ENCODE measurements at regions not wholly inside any gene's neighbourhood (a gene's known extent, or its start where the extent isn't known, plus 50 kb on each side); places are given as distances from the start of the nearest gene placed in this dataset.
A peak's percentile ranks its signal among the peaks of the same experiment; 100 is the strongest.
"Not testable (repeated sequence)": the region's sequence is repeated elsewhere in the genome, so short reads cannot be mapped to it uniquely, and the experiment has no call there.

DNA sequence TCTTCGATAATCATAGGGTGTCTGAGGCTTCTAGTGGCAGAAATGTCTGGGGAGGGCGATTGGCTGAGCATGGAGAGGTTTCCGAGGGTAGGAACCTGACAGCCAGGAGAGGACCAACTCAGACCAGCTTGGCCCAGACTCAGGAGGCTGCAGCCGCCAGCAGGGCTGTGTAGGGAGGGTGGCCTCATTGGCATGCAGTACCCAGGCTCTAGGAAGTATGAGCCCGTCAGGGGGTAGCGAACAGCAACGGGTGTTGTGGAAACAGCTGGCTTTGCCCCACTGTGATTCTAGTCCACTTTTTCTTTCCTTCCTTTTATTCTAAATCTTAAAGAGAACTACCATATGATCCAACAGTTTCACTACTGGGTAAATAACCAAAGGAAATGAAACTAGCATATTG, 103.3 kb downstream of the DIRAS3 start:
- DNase-seq = no peak

DNA sequence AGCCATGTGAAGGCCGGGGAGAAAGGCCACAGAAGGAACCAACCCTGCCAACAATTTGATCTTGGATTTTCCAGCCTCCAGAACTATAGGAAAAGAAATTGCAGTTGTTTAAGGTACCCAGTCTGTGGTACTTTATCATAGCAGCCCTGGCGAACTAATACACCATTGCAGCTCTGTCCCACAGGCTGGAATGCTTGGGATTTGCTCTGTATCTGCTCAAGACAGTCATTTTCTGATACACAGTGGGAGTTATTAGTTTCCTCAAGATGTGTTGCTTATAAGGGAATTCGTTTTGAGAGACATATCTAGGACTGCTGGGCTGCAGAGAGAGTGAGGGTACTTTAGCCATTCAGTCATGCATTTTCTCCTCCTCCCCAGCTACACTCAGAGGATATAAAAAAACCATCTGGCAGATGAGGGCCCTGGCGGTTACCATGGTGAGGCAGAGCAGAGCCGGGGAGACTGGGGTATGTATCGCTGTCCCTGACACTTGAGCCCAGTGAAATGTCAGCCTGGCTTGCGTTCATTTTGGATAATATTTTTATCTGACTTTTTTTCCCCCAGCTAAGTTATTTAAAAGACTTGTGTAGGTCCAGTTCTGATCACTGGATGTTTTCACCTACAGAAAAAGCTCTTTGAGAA, 104.6 kb downstream of the DIRAS3 start:
- peak; percentile 38 for DNase-seq

DNA sequence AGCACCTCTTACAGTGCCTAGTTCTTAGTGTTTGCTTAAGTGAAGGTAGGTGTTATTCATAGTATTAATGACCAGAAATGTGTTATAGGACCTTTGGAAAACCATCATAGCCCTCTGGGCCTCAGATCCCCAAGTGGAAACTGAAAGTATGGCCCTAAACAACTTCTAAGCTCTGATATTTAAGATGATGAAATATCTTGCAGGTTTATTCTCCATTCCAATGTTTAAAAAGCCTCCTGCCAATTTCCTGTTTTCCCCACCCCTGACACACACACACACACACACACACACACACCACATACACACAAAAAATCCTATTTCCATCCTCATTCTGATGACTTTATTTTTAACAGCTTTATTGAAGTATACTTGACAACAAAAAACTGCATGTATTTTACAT, 108.2 kb downstream of the DIRAS3 start:
- peak; percentile 49 for DNase-seq

DNA sequence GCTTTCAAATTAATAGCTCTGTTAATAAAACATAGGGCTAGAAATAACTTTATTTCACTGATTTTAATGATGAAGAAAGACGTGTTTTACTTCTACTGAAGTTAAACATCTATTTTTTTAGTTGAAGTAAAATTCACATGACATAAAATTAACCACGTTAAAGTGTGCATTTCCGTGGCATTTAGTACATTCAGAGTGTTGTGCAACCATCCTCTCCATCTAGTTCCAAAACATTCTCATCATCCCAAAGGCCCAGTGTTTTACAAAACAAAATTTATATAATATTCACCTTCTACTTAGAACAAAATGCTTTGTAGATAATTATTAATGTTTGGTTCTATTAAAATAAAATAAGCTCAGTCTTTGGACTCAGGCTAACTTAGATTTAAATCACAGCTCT, 108.5 kb upstream of the GNG12 start:
- DNase-seq = no peak

DNA sequence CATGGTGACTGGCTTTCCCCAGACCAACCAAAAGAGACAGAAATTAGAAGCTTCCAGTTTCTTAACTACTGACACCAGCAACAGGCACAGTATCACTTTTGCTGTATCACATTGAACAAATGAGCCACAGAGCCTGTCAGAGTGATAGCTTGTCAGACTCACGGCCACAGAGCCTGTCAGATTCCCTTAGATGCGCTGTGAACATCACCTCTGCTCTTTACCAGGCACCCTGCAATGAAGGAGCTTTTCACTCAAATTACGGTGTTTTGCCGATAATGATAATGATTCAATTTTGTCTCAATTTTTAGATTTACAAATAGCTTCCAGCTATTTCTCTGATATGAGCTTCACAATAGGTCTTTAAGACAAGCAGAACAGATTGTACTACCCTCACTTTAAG, 107.9 kb upstream of the GNG12 start:
- DNase-seq = no peak

DNA sequence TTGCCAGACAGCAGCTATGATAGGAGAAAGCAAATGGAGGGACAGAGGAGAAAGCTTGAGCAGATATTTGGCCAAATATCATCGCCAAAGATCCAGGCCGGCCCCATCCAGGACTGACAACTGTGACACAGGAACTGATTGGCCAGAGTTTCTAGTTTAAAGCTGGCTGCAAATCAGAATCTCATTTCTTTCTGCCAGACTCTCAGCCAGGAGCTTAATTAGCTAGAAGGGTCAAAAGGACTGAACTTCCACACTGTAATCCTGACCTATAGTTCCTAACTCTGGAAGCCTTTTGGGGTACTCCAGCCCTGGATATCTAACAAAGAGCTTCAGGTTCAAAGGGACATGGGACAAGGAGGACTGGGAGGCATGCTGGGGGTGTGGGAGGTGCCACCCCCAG, 106.7 kb upstream of the GNG12 start:
- no peak for DNase-seq

DNA sequence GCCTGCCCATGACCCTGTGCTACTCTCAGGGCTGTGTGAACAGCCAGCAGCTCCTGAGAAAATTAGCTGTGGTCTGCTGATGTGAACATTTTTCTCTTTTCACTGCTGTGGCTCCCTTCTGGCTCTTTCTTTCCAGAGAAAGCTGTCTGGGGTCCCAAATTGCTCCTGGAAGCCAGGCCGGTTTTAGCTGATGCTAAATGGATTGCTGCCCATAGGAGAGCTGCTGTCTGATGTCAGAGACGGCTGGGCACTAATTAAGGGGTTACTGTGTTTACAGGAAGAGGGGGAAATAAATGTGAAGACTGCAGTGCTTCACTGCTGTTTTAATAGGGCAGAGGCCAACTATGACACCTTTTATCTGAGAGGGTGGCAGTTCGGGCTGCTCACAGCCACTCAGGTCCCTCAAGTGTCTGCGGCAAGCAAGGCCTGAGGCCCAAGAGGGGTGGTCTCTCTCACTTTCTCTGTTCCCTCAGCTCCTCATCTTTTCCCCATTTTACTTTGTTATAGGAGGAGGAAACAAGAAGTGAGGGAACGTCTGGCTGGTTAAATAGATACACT, 106.0 kb upstream of the GNG12 start:
- no peak for DNase-seq

DNA sequence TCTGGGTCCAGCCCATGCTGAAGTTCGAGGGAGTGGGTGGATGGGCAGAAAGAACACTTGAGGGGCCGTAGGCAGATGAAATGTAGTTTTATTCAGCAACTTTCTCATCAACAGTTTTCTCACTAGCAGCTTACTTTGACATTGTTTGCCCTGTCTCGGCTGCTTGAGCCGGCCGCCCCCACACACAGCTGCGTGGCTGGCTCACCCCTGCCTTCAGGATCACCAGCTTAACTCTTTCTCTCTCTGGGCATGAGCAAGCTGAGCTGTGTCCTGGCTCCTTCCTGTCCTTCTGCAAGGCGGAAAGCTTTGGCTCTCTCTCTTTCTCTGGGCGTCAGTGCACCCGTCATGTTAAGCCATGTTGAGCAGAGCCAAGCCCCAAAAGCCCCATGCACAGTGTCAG, 104.4 kb upstream of the GNG12 start:
- DNase-seq = no peak

DNA sequence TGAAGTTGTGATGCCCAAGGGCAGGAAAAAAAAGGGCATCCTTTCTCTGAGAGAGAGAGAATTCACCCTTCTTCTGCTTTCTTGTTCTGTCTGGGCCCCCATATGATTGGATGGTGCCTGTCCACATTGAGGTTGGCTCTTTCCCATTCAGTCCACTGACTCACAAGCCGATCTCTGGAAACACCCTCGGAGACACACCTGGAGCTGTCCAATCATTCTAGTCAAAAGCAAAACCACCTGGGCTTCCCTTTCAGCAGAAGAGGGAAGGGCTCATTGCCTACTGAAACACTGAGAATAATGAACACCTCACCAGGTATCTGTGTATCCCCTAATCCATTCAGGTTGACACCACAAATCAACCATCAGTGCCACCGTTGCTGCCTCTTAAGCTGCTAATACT, 103.7 kb upstream of the GNG12 start:
- no peak for DNase-seq

DNA sequence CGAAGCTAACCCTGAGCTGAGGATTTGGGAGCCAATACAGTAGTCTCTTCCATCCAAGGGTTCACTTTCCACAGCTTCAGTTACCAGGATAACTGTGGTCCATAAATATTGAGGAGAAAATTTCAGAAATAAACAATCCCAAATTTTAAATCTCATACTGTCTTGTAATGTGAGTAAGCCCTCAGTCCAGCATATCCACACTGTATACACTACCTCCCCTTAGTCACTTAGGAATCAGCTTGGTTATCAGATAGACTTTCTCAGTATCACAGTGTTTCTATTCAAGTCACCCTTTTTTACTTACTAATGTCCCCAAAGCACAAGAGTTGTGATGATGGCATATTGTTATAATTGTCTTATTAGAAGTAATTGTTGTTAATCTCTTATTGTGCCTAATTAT, 102.3 kb upstream of the GNG12 start:
- DNase-seq = no peak

DNA sequence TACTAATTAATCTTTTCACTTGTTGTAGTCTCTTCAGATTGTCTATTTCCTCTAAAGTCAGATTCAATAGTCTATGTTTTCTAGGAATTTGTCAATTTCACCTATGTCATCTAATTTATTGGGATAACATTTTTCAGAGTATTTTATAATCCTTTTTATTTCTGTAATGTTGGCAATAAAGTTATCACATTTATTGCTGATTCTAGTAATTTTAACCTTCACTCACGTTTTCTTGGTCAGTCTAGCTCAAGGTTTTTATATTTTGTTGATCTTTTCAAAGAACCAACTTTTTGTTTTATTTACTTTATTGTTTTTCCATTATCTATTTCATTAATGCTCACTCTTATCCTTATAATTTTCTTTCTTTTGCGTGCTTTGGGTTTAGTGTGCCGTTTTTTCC, 97.9 kb upstream of the GNG12 start:
- DNase-seq = no peak

DNA sequence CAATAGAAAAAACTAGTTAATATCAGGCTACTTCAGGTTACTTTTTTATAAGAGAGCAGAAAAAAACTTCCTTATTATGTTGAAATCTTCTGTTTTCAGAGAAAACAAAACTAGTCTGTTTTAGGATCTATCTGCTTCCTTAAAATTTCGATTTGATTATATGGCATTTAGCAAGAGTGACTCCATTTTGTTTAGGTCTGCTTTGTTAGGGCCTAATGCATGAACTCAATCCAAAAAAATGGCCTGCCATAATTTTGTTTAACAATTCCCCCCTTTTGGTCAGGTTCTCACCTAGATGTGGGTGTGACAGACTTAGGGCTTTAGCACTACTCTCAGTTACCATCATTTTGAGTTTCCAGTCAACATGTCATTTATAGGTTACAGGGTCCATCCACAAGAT, 89.8 kb upstream of the GNG12 start:
- DNase-seq = no peak

DNA sequence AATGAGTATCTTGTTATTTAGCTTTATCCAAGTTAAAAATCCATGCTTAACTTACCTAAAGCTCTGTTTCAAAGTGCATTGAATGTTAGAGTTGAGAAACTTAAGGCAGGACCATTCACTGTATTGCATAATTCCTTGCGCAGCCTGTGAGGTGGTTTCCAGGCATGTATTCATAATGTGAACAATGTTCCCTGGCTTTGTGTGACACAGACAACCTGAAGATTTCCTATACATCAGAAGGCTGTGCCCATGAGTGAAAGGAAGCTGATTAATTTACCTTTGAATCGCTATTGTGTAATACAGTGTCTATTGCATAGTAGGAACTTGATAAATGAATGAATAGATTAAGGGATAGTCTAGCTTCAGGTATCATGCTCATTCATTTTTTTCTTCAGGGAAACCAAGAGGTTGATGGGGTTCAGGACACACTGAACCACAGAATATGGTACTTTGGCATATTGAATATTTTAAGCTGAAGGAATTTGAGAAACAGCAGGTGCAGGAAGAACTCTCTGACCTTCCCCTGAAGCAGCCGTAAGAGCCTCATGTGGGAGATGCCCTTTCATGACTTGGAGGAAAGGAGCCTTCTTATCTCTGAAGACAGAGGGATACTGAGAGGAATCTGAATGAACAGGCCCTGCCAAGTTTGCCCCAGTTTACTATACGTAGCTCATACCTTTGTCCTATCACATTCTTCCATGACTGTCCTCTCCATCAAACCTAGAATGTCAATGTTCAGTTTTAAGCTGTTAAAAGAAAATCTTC, 88.6 kb upstream of the GNG12 start:
- no peak for DNase-seq

DNA sequence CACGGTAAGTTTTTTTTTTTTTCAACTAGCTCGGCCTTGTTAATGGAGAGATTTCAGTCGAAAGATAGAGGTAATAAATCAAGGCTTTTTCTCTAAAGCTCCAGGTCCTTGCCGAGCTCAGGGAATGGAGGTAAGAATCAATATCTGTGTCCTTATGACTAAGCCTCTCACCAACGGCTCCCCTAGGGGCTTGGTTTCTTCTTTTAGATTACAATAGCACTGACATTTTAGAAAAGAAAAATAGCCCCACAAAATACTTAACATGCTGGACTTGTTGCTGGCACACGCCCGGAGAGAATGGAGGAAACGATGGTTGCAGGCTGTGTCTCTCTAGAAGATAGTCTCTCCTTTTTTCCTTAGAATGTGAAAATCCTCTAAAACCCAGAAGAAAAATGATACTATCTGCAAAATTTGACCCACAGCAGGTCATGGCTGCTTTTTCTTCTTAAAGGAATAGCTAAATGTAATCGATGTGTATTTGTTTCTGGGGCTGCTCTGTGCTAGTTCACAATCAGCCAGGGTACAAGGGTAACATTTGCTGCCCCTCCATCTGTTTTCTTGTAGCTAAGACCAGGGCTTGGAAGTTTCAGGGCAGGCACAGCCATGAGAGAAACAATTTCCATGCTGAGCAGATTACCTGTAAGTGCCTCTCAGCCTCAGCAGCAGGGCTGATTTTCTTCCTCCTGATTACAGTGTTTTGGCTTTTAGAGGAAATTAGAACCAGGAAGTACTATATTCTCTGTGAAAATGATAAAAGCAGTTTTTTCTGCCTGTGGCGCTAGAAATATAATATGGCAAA, 86.2 kb upstream of the GNG12 start:
- no peak for DNase-seq

DNA sequence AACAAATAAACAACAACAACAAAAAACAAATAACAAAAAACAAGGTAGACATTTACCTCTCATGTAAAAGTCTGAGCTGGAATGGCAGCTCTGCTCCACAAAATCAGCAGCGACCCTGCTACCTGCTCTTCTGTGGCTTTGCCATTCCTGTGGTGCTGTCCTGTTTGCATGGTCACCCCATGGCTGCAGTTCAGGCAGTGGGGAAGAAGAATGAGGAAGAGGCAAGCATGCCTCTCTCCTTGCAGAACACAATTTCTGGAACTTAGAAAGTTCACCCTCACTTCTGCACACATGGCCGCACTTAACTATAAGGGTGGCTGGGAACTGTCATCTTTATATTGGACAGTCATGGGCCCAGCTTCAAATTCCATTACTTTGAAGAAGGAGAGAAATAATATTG, 84.8 kb upstream of the GNG12 start:
- DNase-seq = no peak

DNA sequence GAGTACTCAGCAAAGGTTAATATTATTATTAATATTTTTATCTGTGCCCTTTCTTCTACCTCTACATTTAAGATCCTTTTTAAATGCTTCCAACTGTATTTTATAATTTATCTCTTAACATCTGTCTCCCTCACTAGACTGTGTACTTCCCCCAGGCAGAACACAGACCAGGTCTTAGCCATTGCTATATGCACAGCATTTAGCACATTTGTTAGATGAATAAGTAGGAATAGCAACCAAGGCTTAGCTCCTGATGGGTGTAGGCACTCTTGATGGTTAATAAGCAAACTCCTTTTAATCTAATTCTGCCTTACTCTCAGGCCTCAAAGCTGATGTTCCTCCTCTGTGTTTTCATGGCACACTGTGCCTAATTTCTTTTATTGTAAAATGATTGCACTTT, 83.7 kb upstream of the GNG12 start:
- no peak for DNase-seq

DNA sequence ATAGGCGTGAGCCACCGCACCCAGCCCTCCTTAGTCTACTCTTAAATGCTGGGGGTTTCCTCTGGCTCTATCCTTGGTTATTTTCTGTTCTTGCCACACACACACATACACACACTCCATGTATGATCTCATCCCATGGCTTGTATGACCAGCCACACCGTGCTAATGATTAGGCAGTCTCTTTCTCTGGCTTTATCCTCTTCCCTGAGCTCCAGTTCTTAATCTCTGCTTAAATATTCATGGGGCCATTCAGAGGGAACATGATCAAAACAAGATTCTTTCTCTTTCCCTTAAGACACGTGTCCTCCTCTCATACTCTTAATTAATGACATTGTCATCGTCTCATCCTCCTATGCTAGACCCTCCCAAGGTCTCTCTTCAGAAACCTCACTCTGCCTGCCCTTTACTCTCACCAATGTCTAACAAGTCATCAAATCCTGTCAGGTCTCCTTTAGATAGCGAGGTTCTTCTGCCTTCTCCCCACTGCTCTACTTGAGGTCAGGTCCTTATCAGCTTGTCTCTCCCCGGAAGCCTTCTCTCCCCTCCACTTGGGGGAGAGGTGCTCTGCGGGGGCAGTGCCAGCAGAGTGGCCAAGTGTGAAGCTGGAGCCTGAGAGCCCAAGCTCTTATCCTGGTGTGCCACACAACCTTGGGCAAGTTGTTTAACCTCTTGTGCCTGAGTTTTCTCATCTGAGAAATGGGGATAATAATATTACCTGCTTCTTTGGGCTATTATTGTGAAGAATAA, 83.0 kb upstream of the GNG12 start:
- DNase-seq = no peak

DNA sequence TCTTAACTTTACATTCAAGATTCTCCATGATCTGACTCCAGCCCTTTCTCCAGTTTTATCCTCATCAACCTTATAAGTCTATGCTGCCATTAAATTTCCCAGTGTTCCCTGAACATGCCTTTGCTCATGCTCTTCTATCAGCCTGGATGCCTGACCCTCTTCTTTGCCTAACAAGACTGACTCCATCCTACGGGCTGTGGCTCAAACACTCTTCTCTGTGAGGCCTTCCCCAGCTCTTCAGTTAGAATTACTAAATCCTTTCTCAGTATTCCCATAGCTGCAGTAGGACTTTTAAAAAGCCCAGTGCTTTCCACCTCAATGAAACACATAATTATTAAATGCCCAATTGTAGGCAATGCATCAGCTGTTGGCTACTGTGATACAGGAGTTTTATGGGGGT, 76.5 kb upstream of the GNG12 start:
- no peak for DNase-seq

DNA sequence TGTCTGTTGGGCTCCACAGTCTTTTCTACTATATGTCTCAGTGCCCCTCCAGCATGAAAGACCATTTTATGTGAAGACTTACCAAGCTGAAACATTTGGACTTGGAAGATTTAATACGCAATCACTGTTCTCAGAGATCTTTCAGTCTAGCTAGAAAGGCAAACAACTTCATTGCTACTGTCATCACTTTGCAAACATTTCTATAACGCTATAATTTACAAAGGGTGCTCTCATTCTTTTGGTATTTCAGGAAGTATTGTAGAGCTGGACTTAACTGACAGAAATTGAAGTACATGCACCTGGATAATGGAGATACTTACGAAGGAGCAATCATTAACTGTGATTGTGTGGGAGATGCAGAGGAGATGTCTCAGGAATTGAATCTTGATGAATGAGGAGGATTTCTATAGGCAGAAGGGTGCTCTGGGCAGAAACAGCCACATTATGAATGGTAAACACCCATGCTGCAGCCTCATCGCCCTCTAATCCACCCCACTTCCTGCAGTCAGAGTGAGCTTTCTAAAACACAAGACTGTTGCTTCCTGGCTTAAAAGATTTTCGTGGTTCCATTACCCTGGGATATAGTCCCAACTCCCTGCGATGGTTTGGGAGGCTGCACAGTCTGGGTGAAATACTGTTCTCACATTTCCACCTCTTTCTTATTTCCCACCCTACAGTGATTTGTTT, 75.1 kb upstream of the GNG12 start:
- no peak for DNase-seq

DNA sequence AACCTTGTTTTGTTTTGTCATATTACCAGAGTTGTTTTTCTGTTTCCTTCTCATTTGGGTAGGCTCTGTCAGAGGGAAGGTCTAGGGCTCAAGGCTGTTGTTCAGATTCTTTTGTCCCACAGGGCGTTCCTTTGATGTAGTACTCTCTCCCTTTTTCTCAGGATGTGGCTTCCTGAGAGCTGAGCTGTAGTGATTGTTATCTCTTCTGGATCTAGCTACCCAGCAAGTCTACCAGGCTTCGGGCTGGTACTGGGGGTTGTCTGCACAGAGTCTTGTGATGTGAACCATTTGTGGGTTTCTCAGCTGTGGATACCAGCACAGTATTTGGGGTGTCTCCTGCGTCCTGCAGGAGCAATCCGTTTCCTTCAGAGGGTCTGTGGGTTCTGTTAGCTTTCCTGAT, 74.2 kb upstream of the GNG12 start:
- not testable (repeated sequence) for DNase-seq

DNA sequence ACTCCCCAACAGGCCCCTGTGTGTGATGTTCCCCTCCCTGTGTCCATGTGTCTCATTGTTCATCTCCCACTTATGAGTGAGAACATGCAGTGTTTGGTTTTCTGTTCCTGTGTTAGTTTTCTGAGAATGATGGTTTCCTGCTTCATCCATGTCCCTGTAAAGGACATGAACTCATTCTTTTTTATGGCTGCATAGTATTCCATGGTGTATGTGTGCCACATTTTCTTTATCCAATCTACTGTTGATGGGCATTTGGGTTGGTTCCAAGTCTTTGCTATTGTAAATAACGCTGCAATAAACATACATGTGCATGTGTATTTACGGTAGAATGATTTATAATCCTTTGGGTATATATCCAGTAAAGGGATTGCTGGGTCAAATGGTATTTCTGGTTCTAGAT, 72.7 kb upstream of the GNG12 start:
- not testable (repeated sequence) for DNase-seq

Measured in fibroblast of skin of scalp (primary cell).